ENCODE measurements at regions not wholly inside any gene's neighbourhood (a gene's known extent, or its start where the extent isn't known, plus 50 kb on each side); places are given as distances from the start of the nearest gene placed in this dataset.
A peak's percentile ranks its signal among the peaks of the same experiment; 100 is the strongest.

GRCh38 chr9:38286357-38286756, 106.1 kb upstream of the ALDH1B1 start (continued):
- TF ChIP-seq CREB1 (CRISPR knock-in tag; IDR thresholded peaks at IDR 0.05; ENCODE audit: low read depth) = no peak
- no peak for TF ChIP-seq JUNB (IDR thresholded peaks at IDR 0.05; ENCODE audit: unreplicated experiment)
- TF ChIP-seq EZH2 (IDR thresholded peaks at IDR 0.05; ENCODE audit: low read depth, unreplicated experiment) = no peak
- TF ChIP-seq EZH2phosphoT487 (IDR thresholded peaks at IDR 0.05; ENCODE audit: unreplicated experiment) = no peak
- TF ChIP-seq, protein P1, sequence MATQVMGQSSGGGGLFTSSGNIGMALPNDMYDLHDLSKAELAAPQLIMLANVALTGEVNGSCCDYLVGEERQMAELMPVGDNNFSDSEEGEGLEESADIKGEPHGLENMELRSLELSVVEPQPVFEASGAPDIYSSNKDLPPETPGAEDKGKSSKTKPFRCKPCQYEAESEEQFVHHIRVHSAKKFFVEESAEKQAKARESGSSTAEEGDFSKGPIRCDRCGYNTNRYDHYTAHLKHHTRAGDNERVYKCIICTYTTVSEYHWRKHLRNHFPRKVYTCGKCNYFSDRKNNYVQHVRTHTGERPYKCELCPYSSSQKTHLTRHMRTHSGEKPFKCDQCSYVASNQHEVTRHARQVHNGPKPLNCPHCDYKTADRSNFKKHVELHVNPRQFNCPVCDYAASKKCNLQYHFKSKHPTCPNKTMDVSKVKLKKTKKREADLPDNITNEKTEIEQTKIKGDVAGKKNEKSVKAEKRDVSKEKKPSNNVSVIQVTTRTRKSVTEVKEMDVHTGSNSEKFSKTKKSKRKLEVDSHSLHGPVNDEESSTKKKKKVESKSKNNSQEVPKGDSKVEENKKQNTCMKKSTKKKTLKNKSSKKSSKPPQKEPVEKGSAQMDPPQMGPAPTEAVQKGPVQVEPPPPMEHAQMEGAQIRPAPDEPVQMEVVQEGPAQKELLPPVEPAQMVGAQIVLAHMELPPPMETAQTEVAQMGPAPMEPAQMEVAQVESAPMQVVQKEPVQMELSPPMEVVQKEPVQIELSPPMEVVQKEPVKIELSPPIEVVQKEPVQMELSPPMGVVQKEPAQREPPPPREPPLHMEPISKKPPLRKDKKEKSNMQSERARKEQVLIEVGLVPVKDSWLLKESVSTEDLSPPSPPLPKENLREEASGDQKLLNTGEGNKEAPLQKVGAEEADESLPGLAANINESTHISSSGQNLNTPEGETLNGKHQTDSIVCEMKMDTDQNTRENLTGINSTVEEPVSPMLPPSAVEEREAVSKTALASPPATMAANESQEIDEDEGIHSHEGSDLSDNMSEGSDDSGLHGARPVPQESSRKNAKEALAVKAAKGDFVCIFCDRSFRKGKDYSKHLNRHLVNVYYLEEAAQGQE (IDR thresholded peaks at IDR 0.05; ENCODE audit: unreplicated experiment) = no peak
- no peak for TF ChIP-seq ZNF331 (CRISPR knock-in tag; IDR thresholded peaks at IDR 0.05; ENCODE audit: low read depth)
- no peak for TF ChIP-seq NANOG (IDR thresholded peaks at IDR 0.05; ENCODE audit: borderline replicate concordance)
- no peak for TF ChIP-seq ZNF114 (CRISPR knock-in tag; IDR thresholded peaks at IDR 0.05)

- Histone ChIP-seq H2AFZ (no peak overlapping the region), H3K4me3 (no peak overlapping the region), H3K4me1 (ENCODE audit: insufficient read depth) (peaks cover 15% of the 10 kb centered on the region), H3K4me2 (peak overlapping the region; percentile 66; the same call in 1 of the 2 replicates), H3K27me3 (ENCODE audit: insufficient read depth) (no peaks in the 10 kb centered on the region), H3K9me2 (ENCODE audit: insufficient read depth) (no peaks in the 10 kb centered on the region), H3K36me3 (ENCODE audit: insufficient read depth) (no peaks in the 10 kb centered on the region), H4K20me1 (replicated peaks; ENCODE audit: insufficient read depth) (no peaks in the 10 kb centered on the region), H3K27ac (ENCODE audit: low read depth) (no peak overlapping the region), H3K79me2 (replicated peaks; ENCODE audit: insufficient read depth) (no peaks in the 10 kb centered on the region), H3F3A (replicated peaks; ENCODE audit: low read depth) (no peaks in the 10 kb centered on the region)
- no peaks in the 10 kb centered on the region; the same call in 2 of the 3 replicates for H3K36me3 Mint-ChIP-seq (ENCODE audit: low read depth)
- H3K4me3 Mint-ChIP-seq = no peak overlapping the region
- no peaks in the 10 kb centered on the region for H3K9me3 Mint-ChIP-seq
- no peak for DNase-seq (ENCODE audit: low spot score)
- H3K4me1 Mint-ChIP-seq = peaks cover 11% of the 10 kb centered on the region
- H3K27me3 Mint-ChIP-seq (ENCODE audit: insufficient read depth, low read depth, poor library complexity) = peaks cover 10% of the 10 kb centered on the region
- no peak for ATAC-seq
- no peak overlapping the region for H3K27ac Mint-ChIP-seq
- no peak for TF ChIP-seq JUNB (IDR thresholded peaks at IDR 0.05; ENCODE audit: unreplicated experiment)
- no peak for TF ChIP-seq EZH2phosphoT487 (IDR thresholded peaks at IDR 0.05; ENCODE audit: unreplicated experiment)
- no peak for TF ChIP-seq ZNF331 (CRISPR knock-in tag; IDR thresholded peaks at IDR 0.05; ENCODE audit: low read depth)
- no peak for TF ChIP-seq ZNF462 (CRISPR knock-in tag; IDR thresholded peaks at IDR 0.05)
- TF ChIP-seq POLR2AphosphoS5 (IDR thresholded peaks at IDR 0.05; ENCODE audit: low read depth) = no peak
- no peak for TF ChIP-seq NANOG (IDR thresholded peaks at IDR 0.05; ENCODE audit: borderline replicate concordance)
- no peak for TF ChIP-seq EZH2 (IDR thresholded peaks at IDR 0.05; ENCODE audit: low read depth, unreplicated experiment)
- TF ChIP-seq, protein P1 (IDR thresholded peaks at IDR 0.05; ENCODE audit: unreplicated experiment) = no peak
Measured at GRCh38 chr9:38285236-38285635, 107.3 kb upstream of the ALDH1B1 start.

Data from GM23338 (cell line).